WERI-Rb-1 (cell line): ENCODE measurements at regions not wholly inside any gene's neighbourhood (a gene's known extent, or its start where the extent isn't known, plus 50 kb on each side); places are given as distances from the start of the nearest gene placed in this dataset.

Experiments used
- DNase-seq: peaks from one replicate; pipeline ENCODE4 v3.0.0-alpha.2; 2020
- H3K27ac ChIP-seq: fragments of 250-450 bp; sonication (Bioruptor Pico); 2 replicates; pipeline ENCODE4 v1.5.1; 2020; ENCODE audit warnings: mild to moderate bottlenecking, moderate library complexity
- H3K27me3 ChIP-seq: fragments of 250-450 bp; sonication (Bioruptor Pico); 2 replicates; pipeline ENCODE4 v1.5.1; 2021; ENCODE audit warnings: mild to moderate bottlenecking, low read depth, moderate library complexity; ENCODE audit not compliant: insufficient read depth, severe bottlenecking
- H3K36me3 ChIP-seq: fragments of 250-450 bp; sonication (Bioruptor Pico); 2 replicates; pipeline ENCODE4 v1.5.1; 2020; ENCODE audit warnings: mild to moderate bottlenecking, moderate library complexity
- H3K4me3 ChIP-seq: 2 replicates; pipeline ENCODE4 v1.5.1; 2011; ENCODE audit warnings: low read depth, mild to moderate bottlenecking, control low read depth, low read length
- H3K9me3 ChIP-seq: fragments of 250-450 bp; sonication (Bioruptor Pico); 2 replicates; pipeline ENCODE4 v1.5.1; 2021; ENCODE audit warnings: mild to moderate bottlenecking, moderate library complexity; ENCODE audit not compliant: severe bottlenecking
- TF ChIP-seq, protein P1 (sequence below): IDR thresholded peaks from 2 replicates; pipeline ENCODE4 v1.5.1; 2011; ENCODE audit warnings: low read depth, mild to moderate bottlenecking, control low read depth, inconsistent platforms, low read length

DNA sequence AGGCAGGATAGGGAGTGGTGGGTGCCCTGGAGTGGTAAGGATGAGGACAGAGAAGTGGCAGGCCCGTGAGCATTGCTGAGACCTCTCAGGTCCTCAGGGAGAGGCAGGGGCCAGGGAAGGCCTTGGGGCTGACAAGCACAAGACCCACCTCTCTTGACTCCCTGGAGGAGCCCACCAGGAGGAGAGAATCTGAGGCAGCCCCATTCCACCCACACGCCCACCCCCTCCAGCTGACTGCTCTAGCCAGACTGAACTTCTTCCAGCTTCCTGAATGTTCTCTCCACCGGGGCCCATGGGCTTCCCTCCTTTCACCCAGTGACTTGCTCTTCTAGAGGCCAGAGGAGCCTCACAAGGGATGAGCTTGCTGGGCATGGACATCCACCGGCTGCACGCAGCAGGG lies 1403.0 kb downstream of the BRD1 start:
- no peaks in the 10 kb centered on the region for H3K36me3 ChIP-seq
- H3K4me3 ChIP-seq: no peak overlapping the region
- TF ChIP-seq, protein P1, sequence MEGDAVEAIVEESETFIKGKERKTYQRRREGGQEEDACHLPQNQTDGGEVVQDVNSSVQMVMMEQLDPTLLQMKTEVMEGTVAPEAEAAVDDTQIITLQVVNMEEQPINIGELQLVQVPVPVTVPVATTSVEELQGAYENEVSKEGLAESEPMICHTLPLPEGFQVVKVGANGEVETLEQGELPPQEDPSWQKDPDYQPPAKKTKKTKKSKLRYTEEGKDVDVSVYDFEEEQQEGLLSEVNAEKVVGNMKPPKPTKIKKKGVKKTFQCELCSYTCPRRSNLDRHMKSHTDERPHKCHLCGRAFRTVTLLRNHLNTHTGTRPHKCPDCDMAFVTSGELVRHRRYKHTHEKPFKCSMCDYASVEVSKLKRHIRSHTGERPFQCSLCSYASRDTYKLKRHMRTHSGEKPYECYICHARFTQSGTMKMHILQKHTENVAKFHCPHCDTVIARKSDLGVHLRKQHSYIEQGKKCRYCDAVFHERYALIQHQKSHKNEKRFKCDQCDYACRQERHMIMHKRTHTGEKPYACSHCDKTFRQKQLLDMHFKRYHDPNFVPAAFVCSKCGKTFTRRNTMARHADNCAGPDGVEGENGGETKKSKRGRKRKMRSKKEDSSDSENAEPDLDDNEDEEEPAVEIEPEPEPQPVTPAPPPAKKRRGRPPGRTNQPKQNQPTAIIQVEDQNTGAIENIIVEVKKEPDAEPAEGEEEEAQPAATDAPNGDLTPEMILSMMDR: no peak
- H3K27me3 ChIP-seq: no peaks in the 10 kb centered on the region
- no peak overlapping the region for H3K27ac ChIP-seq
- DNase-seq: no peak
- no peaks in the 10 kb centered on the region for H3K9me3 ChIP-seq

DNA sequence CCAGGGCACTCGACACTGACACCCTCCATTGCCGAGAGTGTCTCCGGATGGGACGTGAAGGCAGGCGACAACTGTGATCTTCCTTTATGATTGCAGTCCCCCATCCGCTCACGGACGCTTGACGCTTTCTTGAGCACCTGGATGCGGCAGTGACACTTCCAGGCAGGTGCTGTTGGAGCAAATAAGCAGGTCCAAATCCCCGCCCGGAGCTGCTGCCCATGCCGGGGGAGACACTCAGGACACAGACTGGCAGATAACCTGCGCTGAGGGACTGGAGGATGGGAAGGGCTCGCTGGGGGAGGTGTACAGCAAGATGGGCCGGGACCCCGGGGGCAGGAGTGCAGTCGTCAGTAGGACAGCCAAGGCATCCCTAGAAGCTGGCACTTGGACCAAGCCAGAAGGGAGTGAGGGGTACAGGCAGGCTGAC lies 1403.5 kb downstream of the BRD1 start:
- no peak overlapping the region for H3K4me3 ChIP-seq
- no peaks in the 10 kb centered on the region for H3K9me3 ChIP-seq
- DNase-seq: no peak
- TF ChIP-seq, protein P1: no peak
- no peaks in the 10 kb centered on the region for H3K36me3 ChIP-seq
- H3K27me3 ChIP-seq: no peaks in the 10 kb centered on the region
- H3K27ac ChIP-seq: no peak overlapping the region

DNA sequence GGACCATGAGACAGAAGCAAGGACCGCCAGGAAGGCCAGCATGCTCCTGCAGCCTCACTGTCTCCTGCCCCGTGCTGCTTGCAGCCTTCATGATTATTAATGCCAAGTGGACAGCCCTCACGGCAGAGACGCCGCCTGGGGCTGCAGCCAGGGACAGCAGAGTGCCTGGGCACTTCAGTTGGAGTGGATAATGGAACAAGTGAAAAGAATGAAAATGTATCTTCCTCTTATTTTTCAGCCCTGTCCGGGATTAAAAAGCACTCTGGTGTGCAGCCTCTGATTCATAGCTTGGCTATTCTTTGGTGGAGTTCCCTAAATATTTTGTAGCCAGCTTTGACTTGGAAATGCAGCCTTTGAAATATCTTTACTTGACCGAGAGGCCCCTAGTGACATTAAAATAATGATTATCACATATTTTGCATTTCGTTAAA lies 1404.2 kb downstream of the BRD1 start:
- H3K27ac ChIP-seq: no peak overlapping the region
- H3K36me3 ChIP-seq: no peaks in the 10 kb centered on the region
- no peak overlapping the region for H3K4me3 ChIP-seq
- DNase-seq: no peak
- H3K9me3 ChIP-seq: no peaks in the 10 kb centered on the region
- H3K27me3 ChIP-seq: no peaks in the 10 kb centered on the region
- TF ChIP-seq, protein P1: no peak

DNA sequence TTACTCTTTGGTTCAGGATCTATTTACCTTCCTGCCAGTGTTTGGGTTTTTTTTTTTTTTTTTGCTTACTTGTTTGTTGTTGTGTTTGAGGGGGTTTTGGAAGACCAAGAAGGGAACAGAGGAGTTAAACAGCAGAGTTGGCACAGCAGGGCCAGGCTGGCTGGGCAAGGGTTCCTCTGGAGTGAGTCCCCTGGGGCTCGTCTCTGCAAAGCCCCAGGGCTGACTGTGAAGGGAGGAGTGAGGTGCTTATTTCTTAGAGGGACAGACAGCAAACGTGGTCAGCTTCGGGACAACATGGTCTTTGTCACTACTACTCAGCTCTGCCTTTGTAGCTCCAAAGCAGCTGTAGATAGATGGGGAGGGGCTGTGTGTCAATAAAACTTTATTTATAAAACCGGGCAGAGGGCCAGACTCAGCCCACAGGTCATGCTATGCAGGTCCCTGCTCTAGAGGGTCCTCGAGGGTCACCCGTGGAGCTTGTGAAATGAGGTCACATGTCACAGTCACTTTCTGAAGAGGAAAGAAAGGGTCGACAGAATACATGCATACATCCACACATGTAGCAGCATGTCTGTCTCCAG lies 1404.7 kb downstream of the BRD1 start:
- Histone ChIP-seq H3K27ac (no peak overlapping the region), H3K9me3 (no peaks in the 10 kb centered on the region), H3K4me3 (no peak overlapping the region), H3K27me3 (no peaks in the 10 kb centered on the region), H3K36me3 (no peaks in the 10 kb centered on the region)
- DNase-seq: no peak
- TF ChIP-seq, protein P1: no peak

DNA sequence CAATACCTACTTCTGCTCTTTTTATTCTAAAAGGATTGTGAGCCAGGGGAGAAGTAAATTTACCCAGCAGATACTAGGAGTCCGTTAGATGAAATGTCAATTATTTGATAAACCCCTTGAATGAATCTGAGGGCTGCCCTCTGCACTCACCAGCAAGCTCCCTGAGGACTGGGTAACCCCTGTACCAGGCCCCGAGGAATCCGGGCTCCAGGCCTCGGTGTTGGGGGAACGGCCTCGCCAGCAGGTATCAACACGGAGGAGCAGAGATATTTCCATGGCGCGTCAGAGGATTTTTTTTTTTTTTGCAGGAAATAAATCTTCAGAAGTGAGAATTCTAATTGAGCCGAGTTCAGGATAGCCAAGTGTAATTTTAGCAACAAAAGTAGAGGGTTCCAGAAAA lies 1408.8 kb downstream of the BRD1 start:
- TF ChIP-seq, protein P1: no peak
- Histone ChIP-seq H3K27ac (no peak overlapping the region), H3K9me3 (no peaks in the 10 kb centered on the region), H3K4me3 (no peak overlapping the region), H3K27me3 (no peaks in the 10 kb centered on the region), H3K36me3 (no peaks in the 10 kb centered on the region)
- DNase-seq: no peak
